LHCN-M2 (cell line): ENCODE measurements at regions not wholly inside any gene's neighbourhood (a gene's known extent, or its start where the extent isn't known, plus 50 kb on each side); places are given as distances from the start of the nearest gene placed in this dataset.
A peak's percentile ranks its signal among the peaks of the same experiment; 100 is the strongest.

Experiments
- DNase-seq: peaks from one replicate; pipeline ENCODE4 v3.0.0-alpha.2; 2012; ENCODE audit warnings: low read depth

- no peak for DNase-seq
Measured at GRCh38 chr7:116145245-116145852, 65.0 kb upstream of the TES start.

- DNase-seq = no peak
Measured at GRCh38 chr7:116148108-116148507, 62.2 kb upstream of the TES start.

- DNase-seq = no peak
Measured at GRCh38 chr7:116148626-116149025, 61.7 kb upstream of the TES start.

- DNase-seq = peak; percentile 19
Measured at GRCh38 chr7:116150588-116150987, 59.8 kb upstream of the TES start.

- DNase-seq = no peak
Measured at GRCh38 chr7:116152276-116152675, 58.1 kb upstream of the TES start.

- no peak for DNase-seq
Measured at GRCh38 chr7:116153050-116153449, 57.3 kb upstream of the TES start.

GRCh38 chr7:116159711-116160110 lies 50.6 kb upstream of the TES start:
- DNase-seq = no peak
